ENCODE measurements at regions not wholly inside any gene's neighbourhood (a gene's known extent, or its start where the extent isn't known, plus 50 kb on each side); places are given as distances from the start of the nearest gene placed in this dataset.

DNA sequence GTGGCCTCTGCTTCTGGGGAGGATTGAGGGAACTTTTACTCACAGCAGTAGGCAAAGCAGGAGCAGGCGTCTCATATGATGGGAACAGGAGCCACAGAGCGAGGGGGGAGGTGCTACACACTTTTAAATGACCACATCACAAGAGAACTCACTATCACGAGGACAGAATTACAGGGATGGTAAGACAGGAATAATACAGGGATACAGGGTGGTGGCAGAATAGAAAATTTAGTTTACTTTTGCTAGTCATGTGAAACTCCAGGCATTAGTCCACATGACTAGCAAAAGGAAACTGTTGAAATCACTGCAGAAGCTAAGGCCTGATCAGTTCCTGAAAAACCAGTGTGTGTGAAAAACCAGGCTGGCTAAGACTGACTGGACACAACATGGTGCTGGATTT, 382.4 kb downstream of the NNT start:
- TF ChIP-seq, protein P1, sequence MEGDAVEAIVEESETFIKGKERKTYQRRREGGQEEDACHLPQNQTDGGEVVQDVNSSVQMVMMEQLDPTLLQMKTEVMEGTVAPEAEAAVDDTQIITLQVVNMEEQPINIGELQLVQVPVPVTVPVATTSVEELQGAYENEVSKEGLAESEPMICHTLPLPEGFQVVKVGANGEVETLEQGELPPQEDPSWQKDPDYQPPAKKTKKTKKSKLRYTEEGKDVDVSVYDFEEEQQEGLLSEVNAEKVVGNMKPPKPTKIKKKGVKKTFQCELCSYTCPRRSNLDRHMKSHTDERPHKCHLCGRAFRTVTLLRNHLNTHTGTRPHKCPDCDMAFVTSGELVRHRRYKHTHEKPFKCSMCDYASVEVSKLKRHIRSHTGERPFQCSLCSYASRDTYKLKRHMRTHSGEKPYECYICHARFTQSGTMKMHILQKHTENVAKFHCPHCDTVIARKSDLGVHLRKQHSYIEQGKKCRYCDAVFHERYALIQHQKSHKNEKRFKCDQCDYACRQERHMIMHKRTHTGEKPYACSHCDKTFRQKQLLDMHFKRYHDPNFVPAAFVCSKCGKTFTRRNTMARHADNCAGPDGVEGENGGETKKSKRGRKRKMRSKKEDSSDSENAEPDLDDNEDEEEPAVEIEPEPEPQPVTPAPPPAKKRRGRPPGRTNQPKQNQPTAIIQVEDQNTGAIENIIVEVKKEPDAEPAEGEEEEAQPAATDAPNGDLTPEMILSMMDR (conservative IDR thresholded peaks at IDR 0.05 in 1 of 2, IDR thresholded peaks at IDR 0.05 in 1 of 2; ENCODE audit: extremely low read depth in 1 of 2, insufficient read depth in 1 of 2, low read depth in 1 of 2, low read length in 2 of 2): no peak
- no peak for TF ChIP-seq EZH2 (IDR thresholded peaks at IDR 0.05; ENCODE audit: borderline replicate concordance, low read length)
